ENCODE measurements at regions not wholly inside any gene's neighbourhood (a gene's known extent, or its start where the extent isn't known, plus 50 kb on each side); places are given as distances from the start of the nearest gene placed in this dataset.

DNA sequence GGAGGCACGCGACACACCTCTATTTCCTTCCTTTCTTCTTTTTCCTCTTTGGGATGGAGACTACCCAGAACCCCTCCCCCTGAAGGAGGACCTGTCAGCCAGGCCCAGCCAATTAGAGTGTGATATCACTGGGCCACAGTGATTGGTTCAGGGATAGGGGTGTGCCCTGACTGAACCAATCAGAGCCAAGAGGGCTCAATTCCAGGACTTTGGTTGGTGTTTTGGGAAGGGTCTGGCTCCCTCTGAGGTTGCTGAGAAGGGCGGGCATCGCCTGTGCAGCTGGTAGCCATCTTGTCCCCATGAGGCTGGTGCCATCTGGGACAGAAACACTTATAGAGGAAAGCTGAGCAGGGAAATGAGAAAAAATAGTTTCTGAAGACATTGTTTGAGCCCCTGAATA lies 71.4 kb downstream of the CHST1 start:
- TF ChIP-seq NFE2 (CRISPR knock-in tag; IDR thresholded peaks at IDR 0.05) (no peak), YEATS2 (CRISPR knock-in tag; IDR thresholded peaks at IDR 0.05; ENCODE audit: borderline replicate concordance) (no peak), TAF1 (CRISPR knock-in tag; IDR thresholded peaks at IDR 0.05) (no peak), MTF2 (CRISPR knock-in tag; IDR thresholded peaks at IDR 0.05; ENCODE audit: borderline replicate concordance) (no peak), ZMYM2 (CRISPR knock-in tag; IDR thresholded peaks at IDR 0.05) (no peak), BORCS8-MEF2B (CRISPR knock-in tag; IDR thresholded peaks at IDR 0.05) (no peak), KLF6 (CRISPR knock-in tag; IDR thresholded peaks at IDR 0.05) (no peak), POLR2A (IDR thresholded peaks at IDR 0.05; ENCODE audit: insufficient read depth in 1 of 2, low read depth in 2 of 2, low read length in 2 of 2) (no peak)
- TF ChIP-seq, protein P1, sequence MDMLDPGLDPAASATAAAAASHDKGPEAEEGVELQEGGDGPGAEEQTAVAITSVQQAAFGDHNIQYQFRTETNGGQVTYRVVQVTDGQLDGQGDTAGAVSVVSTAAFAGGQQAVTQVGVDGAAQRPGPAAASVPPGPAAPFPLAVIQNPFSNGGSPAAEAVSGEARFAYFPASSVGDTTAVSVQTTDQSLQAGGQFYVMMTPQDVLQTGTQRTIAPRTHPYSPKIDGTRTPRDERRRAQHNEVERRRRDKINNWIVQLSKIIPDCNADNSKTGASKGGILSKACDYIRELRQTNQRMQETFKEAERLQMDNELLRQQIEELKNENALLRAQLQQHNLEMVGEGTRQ (IDR thresholded peaks at IDR 0.05; ENCODE audit: low read depth, low read length) = no peak
- TF ChIP-seq, protein P1 (CRISPR knock-in tag; IDR thresholded peaks at IDR 0.05; ENCODE audit: borderline replicate concordance) = no peak
- TF ChIP-seq, protein P2, sequence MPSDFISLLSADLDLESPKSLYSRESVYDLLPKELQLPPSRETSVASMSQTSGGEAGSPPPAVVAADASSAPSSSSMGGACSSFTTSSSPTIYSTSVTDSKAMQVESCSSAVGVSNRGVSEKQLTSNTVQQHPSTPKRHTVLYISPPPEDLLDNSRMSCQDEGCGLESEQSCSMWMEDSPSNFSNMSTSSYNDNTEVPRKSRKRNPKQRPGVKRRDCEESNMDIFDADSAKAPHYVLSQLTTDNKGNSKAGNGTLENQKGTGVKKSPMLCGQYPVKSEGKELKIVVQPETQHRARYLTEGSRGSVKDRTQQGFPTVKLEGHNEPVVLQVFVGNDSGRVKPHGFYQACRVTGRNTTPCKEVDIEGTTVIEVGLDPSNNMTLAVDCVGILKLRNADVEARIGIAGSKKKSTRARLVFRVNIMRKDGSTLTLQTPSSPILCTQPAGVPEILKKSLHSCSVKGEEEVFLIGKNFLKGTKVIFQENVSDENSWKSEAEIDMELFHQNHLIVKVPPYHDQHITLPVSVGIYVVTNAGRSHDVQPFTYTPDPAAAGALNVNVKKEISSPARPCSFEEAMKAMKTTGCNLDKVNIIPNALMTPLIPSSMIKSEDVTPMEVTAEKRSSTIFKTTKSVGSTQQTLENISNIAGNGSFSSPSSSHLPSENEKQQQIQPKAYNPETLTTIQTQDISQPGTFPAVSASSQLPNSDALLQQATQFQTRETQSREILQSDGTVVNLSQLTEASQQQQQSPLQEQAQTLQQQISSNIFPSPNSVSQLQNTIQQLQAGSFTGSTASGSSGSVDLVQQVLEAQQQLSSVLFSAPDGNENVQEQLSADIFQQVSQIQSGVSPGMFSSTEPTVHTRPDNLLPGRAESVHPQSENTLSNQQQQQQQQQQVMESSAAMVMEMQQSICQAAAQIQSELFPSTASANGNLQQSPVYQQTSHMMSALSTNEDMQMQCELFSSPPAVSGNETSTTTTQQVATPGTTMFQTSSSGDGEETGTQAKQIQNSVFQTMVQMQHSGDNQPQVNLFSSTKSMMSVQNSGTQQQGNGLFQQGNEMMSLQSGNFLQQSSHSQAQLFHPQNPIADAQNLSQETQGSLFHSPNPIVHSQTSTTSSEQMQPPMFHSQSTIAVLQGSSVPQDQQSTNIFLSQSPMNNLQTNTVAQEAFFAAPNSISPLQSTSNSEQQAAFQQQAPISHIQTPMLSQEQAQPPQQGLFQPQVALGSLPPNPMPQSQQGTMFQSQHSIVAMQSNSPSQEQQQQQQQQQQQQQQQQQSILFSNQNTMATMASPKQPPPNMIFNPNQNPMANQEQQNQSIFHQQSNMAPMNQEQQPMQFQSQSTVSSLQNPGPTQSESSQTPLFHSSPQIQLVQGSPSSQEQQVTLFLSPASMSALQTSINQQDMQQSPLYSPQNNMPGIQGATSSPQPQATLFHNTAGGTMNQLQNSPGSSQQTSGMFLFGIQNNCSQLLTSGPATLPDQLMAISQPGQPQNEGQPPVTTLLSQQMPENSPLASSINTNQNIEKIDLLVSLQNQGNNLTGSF (CRISPR knock-in tag; IDR thresholded peaks at IDR 0.05) = no peak
